GM12891 (cell line): ENCODE measurements at regions not wholly inside any gene's neighbourhood (a gene's known extent, or its start where the extent isn't known, plus 50 kb on each side); places are given as distances from the start of the nearest gene placed in this dataset.

Experiments used
- POLR2A ChIP-seq: IDR thresholded peaks from 2 replicates; pipeline ENCODE4 v1.6.1; 2011; ENCODE audit warnings: low read depth, low read length, control low read depth
- POLR2AphosphoS5 ChIP-seq: IDR thresholded peaks from 2 replicates; pipeline ENCODE4 v1.6.1; 2011; ENCODE audit warnings: low read depth, low read length, control low read depth

- TF ChIP-seq POLR2A (no peak), POLR2AphosphoS5 (no peak)
Observed at GRCh38 chr2:239727776-239728600, 297.2 kb downstream of the NDUFA10 start.
